C4-2B (cell line): ENCODE measurements at regions not wholly inside any gene's neighbourhood (a gene's known extent, or its start where the extent isn't known, plus 50 kb on each side); places are given as distances from the start of the nearest gene placed in this dataset.

Source experiments
- H3K27ac ChIP-seq: fragments of 450-650 bp; 2 replicates; pipeline ENCODE4 v1.5.1; 2017
- CTCF ChIP-seq: fragments of 450-650 bp; conservative IDR thresholded peaks from 2 replicates; pipeline ENCODE4 v1.5.1; 2017; ENCODE audit warnings: mild to moderate bottlenecking
- ZFX ChIP-seq: fragments of 450-650 bp; IDR thresholded peaks from 2 replicates; pipeline ENCODE4 v1.6.1; 2017

GRCh38 chr1:56278061-56278460 is 301.3 kb downstream of the PLPP3 start:
- no peak overlapping the region for H3K27ac ChIP-seq
- TF ChIP-seq ZFX = no peak

- no peak overlapping the region for H3K27ac ChIP-seq
- no peak for TF ChIP-seq ZFX
- no peak for TF ChIP-seq CTCF
These were observed 310.7 kb downstream of the PLPP3 start for GRCh38 chr1:56268519-56269140.

DNA sequence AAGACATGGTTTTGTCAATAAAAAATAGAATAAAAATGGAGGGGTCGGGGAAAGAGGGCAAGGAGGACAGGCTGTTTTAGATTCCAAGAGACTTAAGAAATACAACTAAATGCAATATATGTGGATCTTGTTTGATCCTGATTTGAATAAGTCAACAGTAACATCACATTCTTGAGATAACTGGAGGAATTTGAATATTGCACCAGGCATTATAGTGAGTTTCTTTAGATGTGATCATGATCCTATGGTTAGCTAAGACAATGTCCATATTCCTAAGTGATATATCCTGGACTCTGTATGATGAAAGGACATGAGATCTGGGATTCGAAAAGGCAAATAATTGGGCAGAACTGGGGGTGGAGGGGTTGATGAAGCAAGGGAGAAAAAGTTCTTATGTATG is 311.8 kb downstream of the PLPP3 start:
- TF ChIP-seq CTCF (no peak), ZFX (no peak)
- H3K27ac ChIP-seq = no peak overlapping the region

GRCh38 chr1:56266359-56266758 is 313.0 kb downstream of the PLPP3 start:
- TF ChIP-seq ZFX (no peak), CTCF (no peak)

GRCh38 chr1:56265216-56265615 is 314.1 kb downstream of the PLPP3 start:
- H3K27ac ChIP-seq = no peak overlapping the region
- TF ChIP-seq CTCF = no peak
- TF ChIP-seq ZFX = no peak

More at GRCh38 chr1:56266359-56266758, 313.0 kb downstream of the PLPP3 start:
- H3K27ac ChIP-seq = no peak overlapping the region

DNA sequence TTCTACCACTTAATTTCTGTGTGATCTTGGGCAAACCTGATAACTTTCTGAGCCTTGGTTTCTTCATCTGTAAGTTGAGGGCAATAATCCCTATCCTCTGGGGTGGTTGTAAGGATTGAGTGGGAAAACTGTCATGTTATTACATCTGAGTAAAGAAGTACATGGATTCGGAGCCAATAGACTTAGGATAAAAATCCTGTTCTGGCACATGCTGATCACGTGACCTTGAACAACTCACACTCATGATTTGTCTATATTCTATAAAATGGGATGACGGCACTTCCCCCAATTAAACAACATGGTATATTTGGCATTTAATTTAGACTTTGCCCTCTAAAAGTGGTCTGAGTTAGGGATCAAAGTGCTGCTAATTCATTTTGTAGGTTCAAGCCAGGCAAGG is 315.5 kb downstream of the PLPP3 start:
- no peak for TF ChIP-seq ZFX
- TF ChIP-seq CTCF = no peak
- H3K27ac ChIP-seq = no peak overlapping the region

- no peak overlapping the region for H3K27ac ChIP-seq
- no peak for TF ChIP-seq ZFX
These were observed 321.0 kb downstream of the PLPP3 start for GRCh38 chr1:56258371-56258770.

DNA sequence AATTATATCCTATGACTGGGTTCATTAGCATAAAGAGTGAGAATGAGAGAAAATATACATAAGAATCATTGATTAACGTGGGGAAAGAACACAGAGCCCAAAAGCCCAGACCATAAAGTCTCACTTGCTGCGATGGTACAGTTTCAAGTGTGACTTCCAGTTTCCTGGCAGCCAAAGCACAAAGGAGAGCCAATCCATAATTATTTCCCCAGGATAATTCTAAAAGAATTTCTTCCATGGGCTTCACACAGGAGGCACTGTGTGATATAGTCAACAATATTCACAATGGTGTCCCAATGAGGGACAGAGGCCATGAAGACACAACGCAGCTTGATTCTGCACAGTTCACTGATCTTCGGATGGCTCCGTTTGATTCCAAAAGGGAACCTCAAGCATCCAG is 321.6 kb downstream of the PLPP3 start:
- no peak for TF ChIP-seq ZFX
- no peak for TF ChIP-seq CTCF
- H3K27ac ChIP-seq = no peak overlapping the region
